ENCODE measurements at regions not wholly inside any gene's neighbourhood (a gene's known extent, or its start where the extent isn't known, plus 50 kb on each side); places are given as distances from the start of the nearest gene placed in this dataset.

GRCh38 chr13:89883893-89884448 lies 1463.5 kb upstream of the MIR17HG start:
- TF ChIP-seq CTCF (conservative IDR thresholded peaks at IDR 0.05) (no peak), EZH2 (IDR thresholded peaks at IDR 0.05; ENCODE audit: low read depth) (no peak)
